ENCODE measurements at regions not wholly inside any gene's neighbourhood (a gene's known extent, or its start where the extent isn't known, plus 50 kb on each side); places are given as distances from the start of the nearest gene placed in this dataset.

- no peak for TF ChIP-seq CTCF (optimal IDR thresholded peaks at IDR 0.05 in 1 of 3, IDR thresholded peaks at IDR 0.05 in 1 of 3, conservative IDR thresholded peaks at IDR 0.05 in 1 of 3; ENCODE audit: extremely low read depth in 1 of 3, insufficient read depth in 2 of 3, low read length in 3 of 3)
- TF ChIP-seq EZH2 (IDR thresholded peaks at IDR 0.05; ENCODE audit: low read length): no peak
Measured at GRCh38 chr1:168977618-168978017, 128.9 kb upstream of the ATP1B1 start.

Data from keratinocyte (primary cell).